RKO (cell line): ENCODE measurements at regions not wholly inside any gene's neighbourhood (a gene's known extent, or its start where the extent isn't known, plus 50 kb on each side); places are given as distances from the start of the nearest gene placed in this dataset.
"Not testable (repeated sequence)": the region's sequence is repeated elsewhere in the genome, so short reads cannot be mapped to it uniquely, and the experiment has no call there.

Source experiments
- DNase-seq: peaks from one replicate; pipeline ENCODE4 v3.0.0-alpha.2; 2016; ENCODE audit warnings: low spot score

DNA sequence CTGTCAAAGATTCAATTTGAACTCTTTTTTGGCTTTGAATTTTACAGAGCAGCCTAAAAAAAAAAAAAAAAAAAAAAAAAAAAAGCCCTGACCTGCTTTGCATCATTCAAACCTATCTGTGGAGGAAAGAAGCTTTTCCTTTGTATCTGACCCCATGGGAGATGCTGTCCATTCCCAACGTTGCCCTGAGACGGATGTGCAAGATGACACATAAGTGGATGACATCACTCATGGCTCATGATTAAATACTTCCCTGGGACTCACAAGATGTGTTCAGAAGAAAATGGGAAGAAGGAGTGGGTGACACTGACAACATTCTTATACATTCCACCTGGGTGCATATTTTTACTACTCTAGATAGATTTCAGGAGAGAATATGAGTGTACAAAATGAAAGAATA, 245.7 kb upstream of the ELAVL2 start:
- peak; percentile 70 for DNase-seq

DNA sequence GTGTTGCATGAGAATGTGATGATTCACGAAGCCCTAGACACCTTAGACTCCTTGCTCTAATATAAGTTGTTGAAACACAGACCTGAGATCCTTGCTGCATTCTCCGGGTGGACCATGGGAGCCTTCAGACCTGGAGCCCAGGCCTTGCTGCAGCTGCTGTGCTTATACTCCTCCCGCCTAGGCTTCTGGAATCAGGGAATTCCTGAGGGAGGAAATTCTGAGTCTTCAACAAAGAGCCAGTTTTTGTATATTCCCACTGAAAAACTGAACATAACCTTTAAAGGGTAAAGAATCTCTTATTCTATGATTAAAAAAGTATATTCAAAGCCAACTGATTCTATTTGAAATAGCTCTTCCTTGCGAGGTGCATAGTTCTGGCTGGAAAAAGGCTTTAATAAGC, 245.1 kb upstream of the ELAVL2 start:
- DNase-seq, result no peak

DNA sequence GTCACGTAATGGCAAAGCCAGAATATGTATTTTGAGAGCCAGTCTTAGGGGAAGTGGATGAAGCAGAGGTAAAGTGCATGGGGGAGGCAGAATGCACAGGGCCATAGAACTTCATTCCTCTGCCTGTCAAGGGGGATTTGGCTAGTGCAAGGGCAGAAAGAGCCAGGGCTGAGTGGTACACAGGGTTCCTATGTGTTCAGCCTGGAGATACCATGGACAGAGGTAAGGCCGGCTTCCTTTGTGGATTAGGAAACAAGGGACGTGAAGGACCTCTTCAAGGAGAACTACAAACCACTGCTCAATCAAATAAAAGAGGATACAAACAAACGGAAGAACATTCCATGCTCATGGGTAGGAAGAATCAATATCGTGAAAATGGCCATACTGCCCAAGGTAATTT, 241.1 kb upstream of the ELAVL2 start:
- DNase-seq, result not testable (repeated sequence)

DNA sequence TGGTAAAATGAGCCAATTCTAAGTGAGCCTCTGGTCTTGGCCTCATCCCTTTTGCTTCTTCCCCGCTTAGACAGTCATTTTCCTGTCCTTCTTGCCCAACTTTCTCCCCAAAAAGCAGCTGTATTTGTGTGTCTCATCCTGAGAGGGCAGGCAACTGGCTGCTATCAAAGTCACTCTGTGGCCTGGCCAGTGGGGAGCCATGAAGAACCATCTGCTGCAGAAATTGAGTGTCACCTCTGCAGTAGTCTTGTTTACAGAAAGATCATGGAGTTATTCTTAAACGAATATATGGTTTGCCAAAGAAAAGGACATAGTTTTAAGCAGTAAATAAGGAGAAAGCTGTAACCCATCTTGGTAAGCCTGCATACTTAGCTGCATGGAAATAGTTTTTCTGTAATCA, 233.6 kb upstream of the ELAVL2 start:
- no peak for DNase-seq

DNA sequence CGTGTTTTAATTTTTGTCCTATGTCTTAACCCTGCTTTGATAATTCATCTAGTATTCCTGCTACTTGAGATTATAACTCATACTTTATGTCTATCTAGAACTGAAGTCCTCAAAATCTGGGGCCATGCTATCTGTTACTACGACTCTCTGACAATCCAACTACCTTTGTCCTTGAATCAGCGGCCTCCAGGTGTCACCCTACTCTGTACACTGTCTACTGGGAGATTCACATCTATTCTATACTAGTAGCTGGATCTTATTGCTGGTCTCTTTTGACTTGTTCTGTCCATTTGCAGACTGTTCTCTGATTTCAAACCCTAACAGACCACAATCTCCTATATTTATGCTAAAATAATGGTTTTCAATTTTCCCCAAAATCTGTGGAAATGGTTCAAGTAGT, 225.5 kb upstream of the ELAVL2 start:
- no peak for DNase-seq

DNA sequence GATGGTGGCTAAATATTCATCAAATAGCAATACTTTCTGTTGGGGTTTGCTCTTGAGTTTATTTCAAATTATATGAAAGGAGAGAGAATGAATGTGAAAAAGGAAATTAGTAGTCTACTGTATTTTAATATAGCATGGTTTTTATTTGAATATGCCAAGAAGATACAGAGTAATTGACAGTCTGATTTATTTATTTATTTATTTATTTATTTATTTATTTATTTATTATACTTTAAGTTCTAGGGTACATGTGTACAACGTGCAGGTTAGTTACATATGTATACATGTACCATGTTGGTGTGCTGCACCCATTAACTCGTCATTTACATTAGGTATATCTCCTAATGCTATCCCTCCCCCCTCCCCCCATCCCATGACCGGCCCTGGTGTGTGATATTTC, 224.2 kb upstream of the ELAVL2 start:
- DNase-seq, result not testable (repeated sequence)

DNA sequence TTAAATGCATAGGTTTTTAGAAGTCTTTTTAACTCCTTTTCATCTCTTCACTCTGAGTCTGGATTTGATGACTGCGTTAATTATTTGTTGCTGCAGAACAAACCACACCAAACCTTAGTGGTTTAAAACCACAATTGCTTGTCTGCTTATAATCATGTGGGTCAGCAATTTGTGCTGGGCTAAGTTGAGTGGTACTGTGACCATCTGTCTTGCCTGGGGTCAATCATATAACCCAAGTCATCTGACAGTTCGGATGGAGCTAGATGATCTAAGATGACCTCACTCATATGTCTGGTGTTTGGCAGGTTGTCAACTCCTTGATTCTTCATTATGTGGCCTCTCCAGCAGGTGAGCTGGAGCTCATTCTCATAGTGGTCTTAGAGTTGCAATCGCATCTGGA, 219.1 kb upstream of the ELAVL2 start:
- no peak for DNase-seq

DNA sequence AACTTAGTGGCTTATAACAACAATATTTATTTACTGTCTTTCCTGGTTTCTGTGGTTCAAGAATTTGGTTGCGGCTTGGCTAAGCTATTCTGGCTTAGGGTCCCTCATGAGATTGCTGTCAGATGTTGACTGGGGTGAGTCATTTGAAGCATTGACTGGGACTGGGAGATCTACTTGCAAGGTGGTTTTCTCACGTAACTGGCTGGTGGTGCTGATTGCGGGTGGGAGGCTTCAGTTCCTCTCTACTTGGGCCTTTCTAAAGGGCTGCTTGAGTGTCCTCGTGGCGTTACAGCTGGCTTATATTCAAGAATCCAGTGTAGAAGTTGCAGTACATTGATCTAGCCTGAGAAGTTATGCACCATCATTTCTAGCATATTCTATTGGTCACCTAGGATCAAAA, 218.5 kb upstream of the ELAVL2 start:
- DNase-seq, result no peak

DNA sequence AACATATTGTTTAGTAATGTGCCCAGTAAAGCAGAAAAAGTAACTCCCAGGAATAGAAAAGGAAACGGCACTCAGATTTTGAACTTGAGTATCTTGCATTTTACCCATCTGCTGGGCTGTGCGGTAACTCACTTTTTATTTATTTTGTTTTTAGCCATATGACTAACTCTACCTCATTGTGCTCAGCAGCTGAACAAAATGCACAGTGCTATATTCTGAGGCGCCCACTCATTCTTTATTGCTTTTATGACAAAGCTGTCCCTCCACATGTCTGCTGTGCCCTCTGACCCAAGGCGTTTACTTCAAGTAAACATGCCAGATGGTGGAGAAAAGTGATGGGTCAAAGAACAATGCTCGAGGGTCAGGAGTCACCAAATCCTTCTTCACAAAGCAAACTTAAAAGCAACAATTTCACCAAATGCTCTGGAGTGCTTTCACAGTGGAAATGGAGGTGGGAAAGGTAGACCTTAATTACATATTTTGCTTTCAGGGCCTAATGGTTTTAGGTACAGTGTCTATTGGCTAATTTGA, 215.2 kb upstream of the ELAVL2 start:
- DNase-seq, result no peak

DNA sequence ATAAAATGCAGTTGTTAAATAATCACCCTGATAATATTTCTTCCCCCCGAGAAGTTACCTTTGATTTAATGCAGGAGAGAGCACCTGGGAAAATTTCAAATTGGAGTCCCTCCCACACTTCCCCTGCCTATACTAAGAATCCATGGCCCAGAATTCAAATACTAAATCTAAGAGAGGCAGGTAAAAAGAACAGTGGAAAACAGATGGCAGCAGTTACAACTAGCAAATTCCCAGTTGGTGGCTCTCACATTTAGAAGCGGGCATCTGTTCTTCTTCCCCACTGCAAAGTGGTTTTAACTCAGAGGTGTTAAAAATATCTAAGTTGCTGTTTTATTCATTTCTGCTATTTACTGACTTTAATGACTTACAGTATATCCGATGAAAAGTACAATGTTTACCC, 210.4 kb upstream of the ELAVL2 start:
- no peak for DNase-seq

DNA sequence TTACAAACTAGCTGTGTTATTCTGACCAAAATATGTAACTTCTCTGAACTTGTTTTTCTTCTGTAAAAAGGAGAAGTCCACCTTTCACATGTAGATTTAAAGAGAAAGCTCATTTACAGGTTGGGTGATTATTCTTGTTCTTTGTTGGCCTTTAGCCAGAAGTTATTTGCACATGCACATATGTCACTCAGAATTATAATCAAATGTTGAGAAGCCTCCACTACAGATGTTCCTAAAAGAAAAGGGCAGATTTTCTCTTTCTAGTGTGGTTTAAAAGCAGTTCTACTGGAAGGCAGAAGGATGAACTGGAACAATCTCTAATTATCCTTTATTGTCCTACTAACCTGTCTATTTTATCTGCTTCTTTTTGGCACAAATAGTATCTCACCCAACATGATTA, 209.8 kb upstream of the ELAVL2 start:
- DNase-seq, result no peak

DNA sequence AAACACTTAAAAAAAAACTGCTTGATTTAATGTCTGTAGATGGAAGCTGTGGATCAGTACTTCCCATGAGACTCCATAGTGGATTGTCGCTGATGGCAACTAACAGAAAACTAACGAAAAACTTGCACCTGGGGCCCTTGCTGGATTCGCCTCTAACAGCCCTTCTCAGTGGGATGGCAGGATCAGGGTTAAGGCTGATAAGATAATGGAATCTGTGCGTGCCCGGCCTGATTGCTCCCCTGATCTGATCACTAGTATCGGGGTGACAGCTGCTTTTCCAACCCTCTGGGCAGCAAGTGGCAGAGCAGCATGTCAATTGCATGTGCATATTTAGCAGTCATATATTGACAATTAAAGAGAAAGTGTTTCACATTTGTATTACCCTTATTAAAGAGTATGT, 185.8 kb upstream of the ELAVL2 start:
- no peak for DNase-seq

DNA sequence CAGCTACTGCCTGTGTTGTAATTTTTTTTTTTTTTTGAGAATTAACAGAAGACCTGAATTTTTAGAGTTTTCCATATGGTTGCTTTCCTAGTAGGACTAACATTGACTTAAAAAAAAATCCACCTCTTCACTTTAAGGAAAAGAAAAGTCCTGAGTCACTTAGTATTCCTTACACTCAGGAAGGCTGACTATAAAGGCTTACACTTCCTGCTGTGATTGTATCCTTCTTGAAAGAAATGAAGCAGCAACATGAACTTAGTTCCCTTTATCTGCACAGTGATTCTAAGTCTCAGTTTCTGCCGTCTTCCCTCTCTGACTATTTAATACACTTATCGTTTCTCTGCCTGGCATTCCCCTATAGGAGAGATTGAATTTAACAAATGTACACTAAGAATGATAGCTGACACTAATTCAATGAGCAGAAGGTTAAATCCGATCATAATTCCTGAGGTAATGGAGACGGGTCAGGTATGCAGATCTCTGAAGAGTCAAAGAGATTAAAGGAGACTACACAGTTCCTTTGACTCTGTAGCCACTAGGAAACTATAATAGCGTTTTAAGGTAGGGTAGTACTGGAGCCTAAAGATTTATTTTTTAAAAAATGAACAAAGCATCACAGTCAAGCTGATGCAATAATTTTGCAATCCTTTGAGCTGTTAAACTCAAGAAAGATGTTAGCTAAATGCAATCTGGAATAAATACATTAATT, 185.1 kb upstream of the ELAVL2 start:
- DNase-seq, result no peak

DNA sequence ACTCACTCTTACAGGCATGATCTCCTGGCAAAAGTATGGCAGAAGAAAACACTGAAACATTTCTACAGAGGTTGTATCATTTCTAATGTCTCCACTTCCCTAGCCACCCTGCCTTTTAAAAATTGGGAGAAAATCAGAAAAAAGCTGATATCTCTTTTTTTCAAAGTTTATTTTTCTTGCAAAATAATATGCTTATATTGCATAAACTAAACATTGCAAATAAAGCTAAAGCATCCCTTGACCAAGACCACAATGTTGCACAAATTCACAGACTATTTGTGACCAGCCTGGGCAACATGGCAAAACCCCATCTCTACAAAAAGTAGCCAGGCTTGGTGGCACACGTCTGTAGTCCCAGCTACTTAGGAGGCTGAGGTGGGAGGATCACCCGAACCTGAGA, 183.3 kb upstream of the ELAVL2 start:
- no peak for DNase-seq

DNA sequence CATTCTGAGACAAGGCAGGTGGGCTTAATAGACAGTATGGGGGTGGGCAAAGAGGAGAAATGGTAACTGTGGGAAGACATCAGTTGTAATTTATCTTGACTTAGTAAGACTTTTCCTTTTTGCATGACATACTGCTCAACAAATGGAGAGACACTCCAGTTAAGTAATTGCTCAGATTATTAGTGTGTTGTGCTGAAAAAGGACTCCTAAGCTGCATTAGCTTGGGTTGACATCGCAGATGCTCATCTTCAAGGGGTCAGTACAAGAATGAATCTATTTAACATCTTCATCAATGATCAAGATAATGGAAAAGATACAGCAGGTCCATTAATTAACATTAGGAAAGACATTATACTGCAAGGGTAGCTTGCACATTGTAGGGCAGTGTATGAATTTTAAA, 181.1 kb upstream of the ELAVL2 start:
- no peak for DNase-seq

DNA sequence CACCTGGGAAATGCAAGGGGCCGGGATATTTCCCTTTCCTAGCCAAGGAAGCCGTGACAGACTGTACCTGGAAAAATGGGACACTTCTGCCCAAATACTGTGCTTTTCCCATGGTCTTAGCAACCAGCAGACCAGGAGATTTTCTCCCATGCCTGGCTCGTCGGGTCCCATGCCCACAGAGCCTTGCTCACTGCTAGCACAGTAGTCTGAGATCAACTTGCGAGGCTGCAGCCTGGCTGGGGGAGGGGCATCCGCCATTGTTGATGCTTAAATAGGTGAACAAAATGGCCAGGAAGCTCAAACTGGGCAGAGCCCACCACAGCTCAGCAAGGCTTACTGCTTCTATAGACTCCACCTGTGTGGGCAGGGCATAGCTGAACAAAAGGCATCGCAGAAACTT, 165.8 kb upstream of the ELAVL2 start:
- not testable (repeated sequence) for DNase-seq

DNA sequence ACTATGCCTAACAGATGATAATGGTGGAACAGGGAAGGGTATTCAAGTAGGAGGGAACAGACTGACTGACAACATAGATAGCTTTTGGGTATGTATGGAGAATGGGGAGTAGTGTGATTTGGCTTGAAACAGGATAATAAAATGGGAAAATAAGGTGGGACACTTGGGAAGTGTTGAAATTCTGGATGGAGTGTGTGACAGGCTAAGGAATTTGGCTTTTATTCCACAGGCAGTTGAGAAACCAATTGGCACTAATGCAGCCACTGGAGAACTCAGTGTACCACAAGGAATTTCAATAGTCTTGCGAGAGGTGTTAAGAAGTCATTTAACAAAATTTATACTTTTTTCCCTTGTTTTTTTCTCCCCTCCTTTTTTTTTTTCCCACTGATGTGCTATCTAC, 153.5 kb upstream of the ELAVL2 start:
- DNase-seq, result no peak

DNA sequence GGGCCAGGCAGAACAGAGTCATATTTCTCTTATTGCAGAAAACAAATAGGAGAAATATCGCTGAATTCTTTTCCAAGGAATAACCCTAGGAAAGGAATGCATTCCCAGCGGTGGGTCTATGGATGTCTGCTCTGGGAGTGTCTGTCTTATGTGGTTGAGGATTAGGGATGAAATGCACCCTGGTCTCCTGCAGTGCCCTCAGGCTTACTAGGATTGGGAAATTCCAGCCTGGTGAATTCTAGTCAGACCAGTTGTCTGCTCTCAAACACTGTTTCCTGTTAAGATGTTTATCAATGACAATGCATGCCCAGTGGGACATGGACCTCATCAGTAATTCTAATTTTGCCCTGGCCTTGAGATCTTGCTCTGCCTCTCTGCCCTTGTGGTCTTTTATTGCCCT, 136.1 kb upstream of the ELAVL2 start:
- no peak for DNase-seq

DNA sequence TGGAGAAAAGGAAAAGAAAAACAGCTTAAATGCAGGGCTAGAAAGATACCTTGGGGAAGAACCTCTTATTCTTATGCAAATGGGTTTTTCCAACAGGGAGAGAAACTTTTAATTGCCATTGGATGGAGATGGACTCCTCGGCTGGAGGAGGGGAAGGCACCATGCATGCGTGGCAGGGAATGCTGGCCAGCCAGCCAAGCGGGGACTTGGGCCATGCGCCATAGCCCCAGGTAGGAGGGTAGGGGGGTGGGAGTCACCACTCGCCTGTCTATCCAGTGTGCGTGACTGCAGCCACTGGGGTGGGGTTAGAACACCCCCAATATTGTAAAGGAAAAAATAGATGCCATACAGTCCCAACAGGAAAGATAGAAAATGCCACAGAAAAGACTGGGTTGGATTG, 119.9 kb upstream of the ELAVL2 start:
- no peak for DNase-seq

DNA sequence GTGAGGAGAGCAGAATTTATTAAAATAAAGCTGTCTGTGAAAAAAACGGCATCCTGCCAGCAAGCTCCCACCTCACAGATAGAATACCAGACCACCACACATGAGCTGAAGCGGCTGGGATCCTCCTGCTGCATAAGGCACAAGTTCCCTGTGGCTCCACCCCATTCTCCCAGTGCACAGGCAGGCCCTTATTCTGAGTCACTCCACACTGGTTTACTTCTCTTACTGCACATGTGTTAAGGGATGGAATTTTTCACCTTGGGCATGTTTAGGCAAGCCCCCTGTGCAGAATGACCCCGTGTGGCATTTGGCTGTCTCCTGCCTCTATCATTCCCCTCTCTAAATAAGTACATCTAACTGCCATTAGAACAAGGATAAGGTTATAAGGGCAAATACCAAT, 115.0 kb upstream of the ELAVL2 start:
- no peak for DNase-seq

DNA sequence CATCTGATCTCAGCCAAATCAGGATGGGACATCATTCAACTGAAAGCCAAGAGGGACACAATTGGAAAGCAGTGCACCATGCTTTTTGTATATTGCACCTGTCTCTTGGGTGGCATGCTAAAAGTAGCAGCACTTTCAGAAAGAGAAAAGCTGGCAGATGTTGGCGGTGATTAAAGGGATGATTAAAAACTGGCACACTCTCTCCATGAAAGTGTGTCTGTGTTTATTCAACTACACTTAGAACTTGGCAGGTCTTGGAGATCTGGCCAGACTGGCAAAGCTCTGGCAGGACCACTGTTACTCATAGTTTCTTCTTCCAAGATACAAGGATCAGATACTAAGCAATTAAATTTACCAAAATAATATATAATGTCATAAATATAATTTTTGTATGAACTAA, 112.9 kb upstream of the ELAVL2 start:
- no peak for DNase-seq

DNA sequence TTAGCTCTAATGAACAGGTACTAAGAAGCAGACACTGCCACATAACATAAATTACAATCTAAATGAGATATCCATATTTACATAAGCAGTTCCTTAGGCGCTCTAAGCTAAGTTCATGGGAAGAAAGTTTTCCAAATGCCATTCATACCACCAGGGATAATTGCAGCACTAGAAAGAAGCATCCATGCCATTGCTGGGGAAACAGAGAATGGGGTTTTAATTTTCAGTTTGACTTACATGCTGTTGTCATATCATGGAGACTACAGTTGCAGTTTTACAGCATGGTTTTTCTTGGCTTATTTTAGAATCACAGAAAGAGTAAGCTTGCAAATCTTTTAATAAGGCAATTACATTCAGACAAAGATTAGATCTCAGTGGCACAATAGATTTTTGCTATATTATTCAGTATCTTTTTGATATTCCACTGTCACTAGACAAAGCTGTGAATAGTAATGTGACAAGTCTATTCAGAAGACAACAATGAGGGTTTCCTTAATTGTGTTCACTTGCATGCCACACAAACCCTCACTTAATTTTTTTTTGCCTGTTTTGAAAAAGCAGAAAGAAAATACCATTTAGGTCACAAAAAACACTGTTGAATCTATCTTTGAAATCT, 108.4 kb upstream of the ELAVL2 start:
- no peak for DNase-seq

DNA sequence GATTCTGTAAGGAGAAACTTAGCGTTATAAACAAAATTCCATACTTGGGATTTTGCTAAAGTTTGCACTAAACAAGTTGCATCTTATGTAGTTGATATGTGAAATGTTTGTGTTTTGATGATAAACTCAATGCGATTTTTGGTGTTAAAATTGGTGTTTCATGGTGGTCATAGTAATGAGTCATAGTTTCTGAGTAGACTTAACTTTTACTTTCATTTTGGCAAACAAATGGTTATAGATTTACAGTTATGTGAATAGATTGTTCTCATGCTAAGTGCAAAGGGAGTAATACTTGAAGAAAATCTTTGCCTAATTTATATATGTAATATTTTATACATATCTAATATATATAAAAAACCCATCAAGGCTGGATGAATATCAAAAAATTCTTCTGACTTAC, 107.3 kb upstream of the ELAVL2 start:
- no peak for DNase-seq

DNA sequence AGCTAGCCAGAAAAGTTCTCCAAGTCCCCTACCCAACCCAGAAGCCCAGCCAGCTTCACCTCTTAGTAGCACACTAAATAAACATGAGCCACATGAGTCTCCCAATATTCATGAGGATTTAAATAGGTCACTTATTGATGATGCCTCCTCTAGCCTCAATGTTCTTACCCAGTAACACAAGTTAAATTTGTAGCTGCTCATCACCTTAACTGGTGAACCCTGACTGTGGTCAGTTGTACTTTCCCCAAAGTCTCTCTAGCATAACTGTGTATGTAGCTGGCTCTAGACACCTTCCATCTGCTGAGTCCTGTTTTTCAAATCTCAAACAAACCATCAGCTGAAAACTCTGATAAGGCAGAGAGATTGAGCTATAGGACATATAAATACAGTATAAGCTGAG, 100.3 kb upstream of the ELAVL2 start:
- no peak for DNase-seq
